ENCODE measurements at regions not wholly inside any gene's neighbourhood (a gene's known extent, or its start where the extent isn't known, plus 50 kb on each side); places are given as distances from the start of the nearest gene placed in this dataset.
"Not testable (repeated sequence)": the region's sequence is repeated elsewhere in the genome, so short reads cannot be mapped to it uniquely, and the experiment has no call there.

DNA sequence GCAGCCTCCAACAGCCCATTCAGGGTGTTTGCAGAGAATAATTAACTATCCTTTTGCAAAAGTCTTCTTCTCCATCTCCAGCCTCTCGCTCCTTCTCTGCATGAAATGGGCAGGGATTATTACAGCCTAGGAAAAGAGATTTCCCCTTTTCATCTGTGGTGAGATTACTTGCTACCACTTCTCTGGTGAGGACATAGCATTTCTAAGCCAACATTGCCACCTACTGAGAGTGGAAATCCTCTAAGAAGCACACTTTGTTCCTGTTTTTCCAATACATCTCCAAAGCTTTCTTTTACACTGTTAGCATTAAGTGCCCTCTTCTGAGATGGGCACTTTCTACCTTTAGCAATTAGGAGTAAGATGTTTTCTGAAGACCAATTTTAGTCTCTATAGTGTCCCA lies 69.3 kb downstream of the HSFY1 start:
- not testable (repeated sequence) for H3K4ac ChIP-seq (ENCODE audit: low read length); H2AFZ ChIP-seq (ENCODE audit: low read length); H2BK15ac ChIP-seq (ENCODE audit: low read length); H3K4me1 ChIP-seq (ENCODE audit: control insufficient read depth in 2 of 2, insufficient read depth in 1 of 2, low read depth in 1 of 2, low read length in 2 of 2); H3K14ac ChIP-seq (ENCODE audit: low read length); H3K9ac ChIP-seq (ENCODE audit: low read depth, low read length, poor library complexity); H3K4me2 ChIP-seq (ENCODE audit: insufficient read depth, low read length, poor library complexity, severe bottlenecking); H3K9me3 ChIP-seq (replicated peaks in 1 of 2; ENCODE audit: control insufficient read depth in 2 of 2, insufficient read depth in 1 of 2, low read depth in 1 of 2, low read length in 2 of 2); H3K23ac ChIP-seq (ENCODE audit: low read depth, low read length, poor library complexity); H3K79me1 ChIP-seq (ENCODE audit: low read depth, low read length); H2BK120ac ChIP-seq (ENCODE audit: low read depth, low read length); H3K18ac ChIP-seq (ENCODE audit: low read length); H4K8ac ChIP-seq (ENCODE audit: low read depth, low read length); H3K36me3 ChIP-seq (replicated peaks in 1 of 2; ENCODE audit: control insufficient read depth in 2 of 2, insufficient read depth in 2 of 2, low read length in 2 of 2); H2BK5ac ChIP-seq (ENCODE audit: low read length); DNase-seq (ENCODE audit: low spot score); H4K91ac ChIP-seq (ENCODE audit: low read depth, low read length, poor library complexity); H3K27ac ChIP-seq (replicated peaks; ENCODE audit: low read length); H2AK5ac ChIP-seq (ENCODE audit: low read depth, low read length); H2BK12ac ChIP-seq (ENCODE audit: low read length); H3K4me3 ChIP-seq (ENCODE audit: low read length in 2 of 2); H3K27me3 ChIP-seq (ENCODE audit: control insufficient read depth in 3 of 3, insufficient read depth in 3 of 3, low read depth in 1 of 3, low read length in 3 of 3)
- WGBS, 2 donors (ENCODE audit: extremely low coverage in 2 of 2, insufficient read length in 2 of 2, insufficient replicate concordance in 1 of 2): no CpG with 5 or more reads among the region's 1 CpG

DNA sequence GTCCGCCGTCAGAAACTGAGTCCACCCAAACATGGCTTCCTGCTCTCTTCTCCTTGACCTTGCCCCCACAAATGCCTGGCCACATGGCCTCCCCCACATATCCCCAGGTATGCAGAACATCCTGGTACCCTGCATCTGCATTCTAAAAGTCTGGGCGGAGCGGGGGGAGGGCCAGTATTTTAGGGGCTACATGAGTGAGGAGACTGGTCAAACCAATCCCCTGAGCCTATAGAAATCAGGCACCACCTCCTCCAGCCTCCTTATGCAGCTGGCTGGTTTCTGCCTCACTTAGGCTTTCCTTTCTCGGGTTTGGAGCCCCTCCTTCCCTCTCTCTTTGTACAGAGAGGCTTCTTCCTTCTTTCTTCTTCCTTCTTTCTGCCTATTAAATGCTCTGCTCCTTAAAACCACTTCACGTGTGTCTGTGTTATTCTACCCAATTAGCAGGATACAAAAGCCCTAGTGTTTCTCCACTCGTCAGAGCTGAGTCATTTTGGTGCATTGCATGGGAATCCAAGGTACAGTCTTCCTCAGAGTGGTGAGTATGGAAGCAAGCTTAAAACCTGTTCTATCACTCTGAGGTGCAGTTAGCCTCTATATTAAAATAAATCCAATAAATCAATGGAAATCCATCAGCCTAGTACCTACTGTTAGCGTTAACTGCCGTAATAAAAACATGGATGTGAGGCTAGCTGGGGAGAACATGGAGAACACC lies 83.4 kb downstream of the HSFY1 start:
- H3K14ac ChIP-seq (ENCODE audit: low read length); H3K4me2 ChIP-seq (ENCODE audit: insufficient read depth, low read length, poor library complexity, severe bottlenecking); H3K4me3 ChIP-seq (ENCODE audit: low read length in 2 of 2); H2AK5ac ChIP-seq (ENCODE audit: low read depth, low read length); H2AFZ ChIP-seq (ENCODE audit: low read length); H2BK5ac ChIP-seq (ENCODE audit: low read length); DNase-seq (ENCODE audit: low spot score); H3K9ac ChIP-seq (ENCODE audit: low read depth, low read length, poor library complexity); H3K27me3 ChIP-seq (ENCODE audit: control insufficient read depth in 3 of 3, insufficient read depth in 3 of 3, low read depth in 1 of 3, low read length in 3 of 3); H3K27ac ChIP-seq (replicated peaks; ENCODE audit: low read length); H2BK12ac ChIP-seq (ENCODE audit: low read length); H3K18ac ChIP-seq (ENCODE audit: low read length); H4K8ac ChIP-seq (ENCODE audit: low read depth, low read length); H2BK120ac ChIP-seq (ENCODE audit: low read depth, low read length); H3K79me1 ChIP-seq (ENCODE audit: low read depth, low read length); H4K91ac ChIP-seq (ENCODE audit: low read depth, low read length, poor library complexity); H3K4ac ChIP-seq (ENCODE audit: low read length); H3K36me3 ChIP-seq (replicated peaks in 1 of 2; ENCODE audit: control insufficient read depth in 2 of 2, insufficient read depth in 2 of 2, low read length in 2 of 2); H3K23ac ChIP-seq (ENCODE audit: low read depth, low read length, poor library complexity); H2BK15ac ChIP-seq (ENCODE audit: low read length); H3K4me1 ChIP-seq (ENCODE audit: control insufficient read depth in 2 of 2, insufficient read depth in 1 of 2, low read depth in 1 of 2, low read length in 2 of 2); H3K9me3 ChIP-seq (replicated peaks in 1 of 2; ENCODE audit: control insufficient read depth in 2 of 2, insufficient read depth in 1 of 2, low read depth in 1 of 2, low read length in 2 of 2): not testable (repeated sequence)
- WGBS, 2 donors (ENCODE audit: extremely low coverage in 2 of 2, insufficient read length in 2 of 2, insufficient replicate concordance in 1 of 2): no CpG with 5 or more reads among the region's 9 CpGs

DNA sequence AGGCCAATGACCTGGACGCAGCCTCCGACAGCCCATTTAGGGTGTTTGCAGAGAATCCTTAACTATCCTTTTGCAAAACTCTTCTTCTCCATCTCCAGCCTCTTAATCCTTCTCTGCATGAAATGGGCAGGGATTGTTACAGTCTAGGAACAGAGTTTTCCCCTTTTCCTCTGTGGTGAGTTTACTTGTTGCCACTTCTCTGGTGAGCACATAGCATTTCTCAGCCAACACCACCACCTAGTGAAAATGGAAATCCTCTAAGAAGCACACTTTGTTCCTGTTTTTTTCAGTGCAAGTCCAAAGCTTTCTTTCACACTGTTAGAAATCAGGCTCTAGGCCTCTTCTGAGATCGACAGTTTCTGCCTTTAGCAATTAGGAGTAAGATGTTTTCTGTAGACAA lies 84.1 kb downstream of the HSFY1 start:
- H4K91ac ChIP-seq (ENCODE audit: low read depth, low read length, poor library complexity); H3K4ac ChIP-seq (ENCODE audit: low read length); H3K79me1 ChIP-seq (ENCODE audit: low read depth, low read length); H3K27me3 ChIP-seq (ENCODE audit: control insufficient read depth in 3 of 3, insufficient read depth in 3 of 3, low read depth in 1 of 3, low read length in 3 of 3); H2BK15ac ChIP-seq (ENCODE audit: low read length); H3K4me2 ChIP-seq (ENCODE audit: insufficient read depth, low read length, poor library complexity, severe bottlenecking); H2AK5ac ChIP-seq (ENCODE audit: low read depth, low read length); H2AFZ ChIP-seq (ENCODE audit: low read length); H2BK12ac ChIP-seq (ENCODE audit: low read length); H3K9ac ChIP-seq (ENCODE audit: low read depth, low read length, poor library complexity); H3K18ac ChIP-seq (ENCODE audit: low read length); H3K9me3 ChIP-seq (replicated peaks in 1 of 2; ENCODE audit: control insufficient read depth in 2 of 2, insufficient read depth in 1 of 2, low read depth in 1 of 2, low read length in 2 of 2); H3K23ac ChIP-seq (ENCODE audit: low read depth, low read length, poor library complexity); H4K8ac ChIP-seq (ENCODE audit: low read depth, low read length); H3K4me1 ChIP-seq (ENCODE audit: control insufficient read depth in 2 of 2, insufficient read depth in 1 of 2, low read depth in 1 of 2, low read length in 2 of 2); H2BK120ac ChIP-seq (ENCODE audit: low read depth, low read length); H2BK5ac ChIP-seq (ENCODE audit: low read length); DNase-seq (ENCODE audit: low spot score); H3K4me3 ChIP-seq (ENCODE audit: low read length in 2 of 2); H3K27ac ChIP-seq (replicated peaks; ENCODE audit: low read length); H3K36me3 ChIP-seq (replicated peaks in 1 of 2; ENCODE audit: control insufficient read depth in 2 of 2, insufficient read depth in 2 of 2, low read length in 2 of 2); H3K14ac ChIP-seq (ENCODE audit: low read length): not testable (repeated sequence)
- no CpG with 5 or more reads among the region's 3 CpGs for WGBS, 2 donors (ENCODE audit: extremely low coverage in 2 of 2, insufficient read length in 2 of 2, insufficient replicate concordance in 1 of 2)

DNA sequence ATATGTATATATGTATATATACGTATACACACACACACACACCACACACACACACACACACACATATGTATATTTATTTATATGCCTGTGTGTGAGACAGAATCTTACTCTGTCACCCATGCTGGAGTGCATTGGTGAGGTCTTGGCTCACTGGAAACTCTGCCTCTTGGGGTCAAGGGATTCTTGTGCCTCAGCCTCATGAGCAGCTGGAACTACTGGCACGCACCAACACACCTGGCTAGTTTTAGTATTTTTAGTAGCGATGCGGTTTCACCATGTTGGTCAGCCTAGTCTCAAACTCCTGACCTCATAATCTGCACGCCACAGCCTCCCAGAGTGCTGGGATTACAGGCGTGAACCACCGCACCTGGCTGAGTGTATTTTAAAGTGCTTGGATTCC lies 85.1 kb downstream of the HSFY1 start:
- H3K4me2 ChIP-seq (ENCODE audit: insufficient read depth, low read length, poor library complexity, severe bottlenecking); H4K8ac ChIP-seq (ENCODE audit: low read depth, low read length); H3K18ac ChIP-seq (ENCODE audit: low read length); H2BK12ac ChIP-seq (ENCODE audit: low read length); H3K4me3 ChIP-seq (ENCODE audit: low read length in 2 of 2); H3K9me3 ChIP-seq (replicated peaks in 1 of 2; ENCODE audit: control insufficient read depth in 2 of 2, insufficient read depth in 1 of 2, low read depth in 1 of 2, low read length in 2 of 2); H3K36me3 ChIP-seq (replicated peaks in 1 of 2; ENCODE audit: control insufficient read depth in 2 of 2, insufficient read depth in 2 of 2, low read length in 2 of 2); H3K27ac ChIP-seq (replicated peaks; ENCODE audit: low read length); H2AK5ac ChIP-seq (ENCODE audit: low read depth, low read length); H3K27me3 ChIP-seq (ENCODE audit: control insufficient read depth in 3 of 3, insufficient read depth in 3 of 3, low read depth in 1 of 3, low read length in 3 of 3); H3K9ac ChIP-seq (ENCODE audit: low read depth, low read length, poor library complexity); H3K4me1 ChIP-seq (ENCODE audit: control insufficient read depth in 2 of 2, insufficient read depth in 1 of 2, low read depth in 1 of 2, low read length in 2 of 2); H3K4ac ChIP-seq (ENCODE audit: low read length); H4K91ac ChIP-seq (ENCODE audit: low read depth, low read length, poor library complexity); H2BK15ac ChIP-seq (ENCODE audit: low read length); H3K14ac ChIP-seq (ENCODE audit: low read length); DNase-seq (ENCODE audit: low spot score); H2BK5ac ChIP-seq (ENCODE audit: low read length); H3K79me1 ChIP-seq (ENCODE audit: low read depth, low read length); H2AFZ ChIP-seq (ENCODE audit: low read length); H2BK120ac ChIP-seq (ENCODE audit: low read depth, low read length); H3K23ac ChIP-seq (ENCODE audit: low read depth, low read length, poor library complexity): not testable (repeated sequence)
- WGBS, 2 donors (ENCODE audit: extremely low coverage in 2 of 2, insufficient read length in 2 of 2, insufficient replicate concordance in 1 of 2): no CpG with 5 or more reads among the region's 7 CpGs
